GM21529 (cell line): ENCODE measurements at regions not wholly inside any gene's neighbourhood (a gene's known extent, or its start where the extent isn't known, plus 50 kb on each side); places are given as distances from the start of the nearest gene placed in this dataset.

Experiments used
- ATAC-seq: cut with Tn5 transposase; IDR thresholded peaks from one replicate; pipeline ENCODE4 v1.9.1; 2021; ENCODE audit not compliant: unreplicated experiment

GRCh38 chr6:167731731-167732422 is 94.8 kb upstream of the AFDN start:
- ATAC-seq, result no peak

GRCh38 chr6:167733740-167734661 is 92.7 kb upstream of the AFDN start:
- no peak for ATAC-seq

- no peak for ATAC-seq
Measured at GRCh38 chr6:167734662-167735083, 92.0 kb upstream of the AFDN start.

- ATAC-seq, result no peak
Measured at GRCh38 chr6:167735084-167735950, 91.4 kb upstream of the AFDN start.

- no peak for ATAC-seq
Measured at GRCh38 chr6:167735951-167736288, 90.8 kb upstream of the AFDN start.

GRCh38 chr6:167736486-167737204 is 90.1 kb upstream of the AFDN start:
- no peak for ATAC-seq

- ATAC-seq, result no peak
Measured at GRCh38 chr6:167737205-167737830, 89.4 kb upstream of the AFDN start.

- ATAC-seq, result no peak
Measured at GRCh38 chr6:167738386-167738785, 88.3 kb upstream of the AFDN start.

- ATAC-seq, result no peak
Measured at GRCh38 chr6:167739721-167740475, 86.8 kb upstream of the AFDN start.

GRCh38 chr6:167742719-167743303 is 83.9 kb upstream of the AFDN start:
- ATAC-seq, result no peak

- ATAC-seq, result no peak
Measured at GRCh38 chr6:167744681-167745669, 81.7 kb upstream of the AFDN start.

GRCh38 chr6:167745670-167746389 is 80.9 kb upstream of the AFDN start:
- ATAC-seq, result no peak

- no peak for ATAC-seq
Measured at GRCh38 chr6:167746390-167746907, 80.3 kb upstream of the AFDN start.

GRCh38 chr6:167746975-167747374 is 79.7 kb upstream of the AFDN start:
- no peak for ATAC-seq

- no peak for ATAC-seq
Measured at GRCh38 chr6:167747645-167748044, 79.1 kb upstream of the AFDN start.

- ATAC-seq, result no peak
Measured at GRCh38 chr6:167748046-167748445, 78.7 kb upstream of the AFDN start.
